Jurkat, Clone E6-1 (cell line): ENCODE measurements at regions not wholly inside any gene's neighbourhood (a gene's known extent, or its start where the extent isn't known, plus 50 kb on each side); places are given as distances from the start of the nearest gene placed in this dataset.

Source experiments
- DNase-seq: peaks from one replicate; pipeline ENCODE4 v3.0.0-alpha.2; 2011; ENCODE audit warnings: low read depth, low spot score
- H3K4me3 ChIP-seq: 2 replicates; pipeline ENCODE4 v1.5.1; 2011; ENCODE audit warnings: mild to moderate bottlenecking, low read length, control low read depth, moderate library complexity

GRCh38 chr1:18535391-18536210, 54.9 kb downstream of the KLHDC7A start:
- DNase-seq, result no peak
- H3K4me3 ChIP-seq, result no peak overlapping the region

- H3K4me3 ChIP-seq, result no peak overlapping the region
- DNase-seq, result no peak
Measured at GRCh38 chr1:18536356-18536755, 55.6 kb downstream of the KLHDC7A start.

- no peak overlapping the region for H3K4me3 ChIP-seq
- DNase-seq, result no peak
Measured at GRCh38 chr1:18536915-18537314, 56.2 kb downstream of the KLHDC7A start.

GRCh38 chr1:18537386-18538306, 56.9 kb downstream of the KLHDC7A start:
- DNase-seq, result no peak
- no peak overlapping the region for H3K4me3 ChIP-seq

DNA sequence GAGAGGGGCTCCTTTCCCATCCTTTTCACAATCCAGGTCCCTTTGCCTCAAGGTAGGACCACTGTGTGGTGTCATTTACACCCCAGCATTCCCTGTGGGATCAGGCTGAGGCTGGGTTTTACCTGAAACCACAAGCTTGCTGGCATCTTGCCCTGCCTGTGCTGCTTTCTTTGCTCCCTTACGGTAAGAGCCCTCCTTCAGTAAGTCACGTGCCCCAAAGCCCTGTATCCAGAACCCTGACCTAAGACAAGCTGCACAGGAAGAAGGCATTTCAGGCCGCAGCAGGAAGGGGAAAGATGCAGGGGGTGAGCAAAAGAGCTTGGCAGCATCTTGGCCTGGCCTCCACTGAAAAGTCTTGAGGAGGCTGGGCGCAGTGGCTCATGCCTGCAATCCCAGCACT, 58.4 kb downstream of the KLHDC7A start:
- no peak for DNase-seq
- no peak overlapping the region for H3K4me3 ChIP-seq

DNA sequence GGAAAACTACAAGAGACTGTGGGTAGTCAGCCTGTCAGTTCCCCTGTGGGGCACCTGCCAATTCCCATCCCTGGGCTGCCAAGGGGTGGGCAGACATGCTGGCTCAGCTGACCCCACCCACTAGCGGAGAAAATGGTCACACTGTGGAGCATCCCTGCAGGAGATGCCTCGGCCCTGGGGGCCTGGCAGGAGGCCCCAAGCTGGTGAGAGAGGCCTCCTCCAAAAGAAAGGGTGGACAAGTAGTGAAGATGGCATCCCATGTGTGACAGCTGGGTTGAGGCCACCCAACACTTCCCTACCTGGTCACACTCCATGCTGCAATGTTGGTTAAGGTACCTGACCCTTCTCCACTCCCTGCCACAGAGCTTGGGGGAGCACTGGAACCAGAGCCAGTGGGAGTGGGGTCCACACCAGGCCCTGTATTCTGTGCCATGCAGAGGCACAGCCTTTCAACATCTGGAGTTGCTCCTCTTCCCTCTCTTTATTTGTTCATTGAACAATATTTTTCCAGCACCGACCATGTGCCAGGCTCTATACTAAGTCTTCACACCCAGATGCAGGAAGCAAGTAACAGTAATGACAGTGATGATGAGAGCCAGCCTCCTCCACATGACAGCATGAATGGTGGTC, 59.5 kb downstream of the KLHDC7A start:
- H3K4me3 ChIP-seq, result no peak overlapping the region
- DNase-seq, result no peak

DNA sequence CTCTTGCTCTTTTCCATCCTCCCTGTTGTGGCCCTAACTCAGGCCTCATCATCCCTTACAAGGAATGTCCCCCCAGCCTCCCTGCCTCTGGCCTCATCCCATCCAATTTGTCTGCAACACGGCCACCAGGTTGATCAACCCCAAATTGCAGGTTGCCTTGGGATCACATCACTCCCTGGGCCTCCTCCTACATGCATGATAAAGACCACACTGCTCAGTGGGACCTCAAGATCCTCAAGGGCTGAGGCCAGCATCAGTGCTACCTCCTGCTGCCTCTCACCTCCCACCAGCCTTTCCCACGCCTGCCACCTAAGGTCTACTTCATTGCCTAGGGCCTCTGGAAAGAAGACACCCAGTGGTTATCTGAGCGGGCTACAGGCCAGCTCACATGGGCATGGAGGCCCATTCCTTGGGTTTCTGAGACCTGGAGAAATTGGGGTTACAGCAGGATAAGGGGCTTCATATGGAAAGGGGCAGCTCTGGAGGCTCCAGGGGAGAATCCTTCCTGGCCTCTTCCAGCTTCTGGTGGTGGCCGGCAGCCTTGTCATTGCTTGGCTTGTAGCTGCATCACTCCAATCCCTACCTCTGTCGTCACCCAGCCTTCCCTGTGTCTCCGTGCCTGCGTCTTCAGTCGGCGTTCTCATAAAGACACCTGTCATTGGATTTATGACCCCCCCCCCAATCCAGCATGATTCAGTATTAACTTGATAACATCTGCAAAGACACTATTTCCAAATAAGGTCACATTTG, 60.5 kb downstream of the KLHDC7A start:
- no peak for DNase-seq
- no peak overlapping the region for H3K4me3 ChIP-seq

DNA sequence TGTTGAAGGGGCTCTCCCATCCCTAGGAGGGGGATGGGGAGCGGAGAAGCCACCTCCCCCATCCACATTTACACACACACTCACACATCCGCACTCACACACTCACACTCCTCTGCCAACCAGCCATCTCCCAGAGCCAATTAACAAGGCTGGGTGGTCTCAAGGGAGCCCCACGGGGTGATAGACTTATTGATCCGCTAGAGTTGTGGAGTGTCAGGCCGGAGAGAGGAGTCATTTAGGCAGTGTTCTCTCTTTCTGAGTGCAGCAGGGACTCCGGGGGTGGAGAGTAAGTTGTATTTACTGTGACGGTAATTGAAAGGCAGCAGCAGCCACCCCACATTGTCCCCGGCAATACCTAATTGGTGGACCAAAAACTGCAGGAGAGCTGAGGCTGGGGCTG, 61.6 kb downstream of the KLHDC7A start:
- DNase-seq, result no peak
- H3K4me3 ChIP-seq, result no peak overlapping the region

DNA sequence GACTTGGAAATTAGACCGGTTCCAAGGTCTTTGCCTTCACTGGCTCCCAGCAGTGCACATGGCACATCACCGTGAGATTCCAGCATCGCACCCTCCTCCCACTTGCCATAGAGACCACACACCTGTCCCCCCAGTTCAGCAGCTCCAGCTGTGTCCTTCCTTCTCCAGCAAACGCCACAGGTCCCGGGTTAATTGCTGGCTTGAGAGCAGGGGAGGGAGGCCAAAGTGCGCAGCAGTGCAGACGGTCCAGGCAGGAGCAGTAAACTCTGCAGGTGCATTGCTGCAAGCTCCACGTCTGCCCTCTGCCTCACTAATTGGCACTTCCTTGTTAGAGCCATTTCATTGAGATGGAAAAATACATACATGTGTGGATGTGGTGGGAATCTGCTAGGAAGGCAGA, 65.3 kb downstream of the KLHDC7A start:
- DNase-seq, result no peak
- no peak overlapping the region for H3K4me3 ChIP-seq

DNA sequence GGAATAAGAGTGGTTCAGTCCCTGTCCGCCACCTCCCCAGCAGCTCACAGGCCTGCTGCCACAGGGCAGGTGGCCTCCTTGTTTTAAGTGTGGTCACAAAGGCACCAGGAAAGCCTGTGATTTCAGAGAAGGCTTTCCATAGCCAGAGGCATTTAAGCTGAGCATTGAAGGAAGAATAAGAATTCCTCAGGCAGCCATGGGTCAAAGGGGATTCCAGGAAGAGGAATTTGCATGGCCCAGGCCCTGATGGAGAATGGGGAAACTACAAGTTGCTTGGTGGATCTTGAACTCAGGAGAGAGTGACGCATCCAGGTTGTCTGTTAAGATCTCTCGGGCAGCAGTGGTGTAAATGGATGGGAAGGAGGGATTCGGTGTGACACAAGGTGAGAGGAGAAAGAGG, 66.7 kb downstream of the KLHDC7A start:
- no peak overlapping the region for H3K4me3 ChIP-seq
- DNase-seq, result no peak

DNA sequence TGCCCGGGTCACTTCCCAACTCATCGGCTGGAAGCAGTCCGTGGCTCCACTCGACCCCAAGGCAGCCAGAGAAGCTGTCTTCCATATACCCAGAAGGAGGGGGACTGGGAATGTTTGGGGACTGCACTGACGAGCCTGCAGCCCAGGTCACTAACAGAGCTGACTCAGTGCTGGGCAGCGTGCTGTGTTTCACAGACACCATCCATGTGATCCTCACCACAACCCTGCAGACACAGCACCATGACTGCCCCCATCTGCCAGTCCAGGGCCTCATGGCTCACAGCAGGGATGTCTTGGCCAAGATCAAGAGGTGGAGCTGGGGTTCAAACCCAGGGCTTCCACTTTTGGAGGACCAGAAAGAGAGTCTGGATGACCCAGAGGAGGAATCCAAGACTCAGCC, 67.9 kb downstream of the KLHDC7A start:
- no peak for DNase-seq
- H3K4me3 ChIP-seq, result no peak overlapping the region

- H3K4me3 ChIP-seq, result no peak overlapping the region
- DNase-seq, result no peak
Measured at GRCh38 chr1:18549106-18549505, 68.4 kb downstream of the KLHDC7A start.

DNA sequence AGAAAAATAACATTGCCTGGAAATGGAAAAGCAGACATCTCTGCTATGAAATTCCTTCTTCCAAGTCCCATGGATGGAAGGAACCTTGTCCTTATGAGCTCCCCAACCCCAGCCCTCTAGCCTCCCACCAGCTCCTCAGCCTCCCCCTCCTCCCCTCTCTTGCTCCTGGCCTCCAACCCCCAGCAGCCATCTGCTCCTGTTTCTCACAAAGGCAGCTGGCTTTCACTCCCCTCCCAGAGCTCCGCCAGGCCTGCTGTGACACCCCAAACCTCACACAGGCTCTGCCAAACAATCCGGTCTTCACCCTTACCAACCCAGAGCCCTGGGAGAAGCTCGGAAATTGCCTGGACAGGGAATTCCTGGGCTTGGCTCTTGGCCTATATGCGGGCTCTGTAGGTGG, 69.2 kb downstream of the KLHDC7A start:
- no peak for DNase-seq

GRCh38 chr1:18552631-18553030, 71.9 kb downstream of the KLHDC7A start:
- no peak for DNase-seq
- H3K4me3 ChIP-seq, result no peak overlapping the region

More for the DNA sequence above, 69.2 kb downstream of the KLHDC7A start:
- no peak overlapping the region for H3K4me3 ChIP-seq

DNA sequence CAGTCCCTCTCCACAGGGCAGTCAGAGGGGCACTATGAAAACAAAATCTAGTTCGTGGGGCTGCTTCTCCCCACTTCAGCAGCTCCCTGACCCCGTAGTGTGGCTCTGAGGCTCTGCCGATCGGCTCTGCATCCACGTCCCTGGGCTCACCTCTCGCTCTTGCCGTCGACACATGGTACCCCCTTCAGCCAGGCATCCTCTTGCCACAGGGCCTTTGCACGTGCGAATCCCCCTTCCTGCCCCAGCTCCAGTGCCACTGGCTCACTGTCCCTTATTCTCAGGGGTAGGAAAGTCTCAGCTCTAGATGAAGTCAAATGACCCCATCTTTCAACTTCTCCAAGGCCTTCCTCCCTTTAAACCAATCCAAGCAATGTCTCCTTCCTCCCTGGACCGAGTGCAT, 72.7 kb downstream of the KLHDC7A start:
- no peak for DNase-seq
- no peak overlapping the region for H3K4me3 ChIP-seq

DNA sequence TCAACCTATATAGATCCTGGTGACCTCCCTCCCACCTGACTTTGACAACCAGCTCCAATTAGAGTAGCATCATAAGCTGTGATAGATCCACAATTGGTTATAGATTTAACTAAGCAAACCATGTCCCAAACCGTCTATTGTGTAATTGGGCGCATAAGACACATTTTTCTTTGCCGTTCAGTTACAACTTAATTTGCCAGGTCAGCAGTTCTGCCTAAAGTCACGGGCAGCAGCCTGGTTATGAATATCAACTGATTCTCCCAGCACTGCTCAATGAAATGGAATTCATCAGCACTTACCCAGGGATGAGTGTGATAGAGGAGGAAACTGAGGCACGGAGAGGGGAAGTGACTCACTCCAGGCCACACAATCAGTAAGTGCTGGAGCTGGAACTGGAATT, 73.4 kb downstream of the KLHDC7A start:
- no peak for DNase-seq
- H3K4me3 ChIP-seq, result no peak overlapping the region

GRCh38 chr1:18554597-18554996, 73.9 kb downstream of the KLHDC7A start:
- DNase-seq, result no peak

DNA sequence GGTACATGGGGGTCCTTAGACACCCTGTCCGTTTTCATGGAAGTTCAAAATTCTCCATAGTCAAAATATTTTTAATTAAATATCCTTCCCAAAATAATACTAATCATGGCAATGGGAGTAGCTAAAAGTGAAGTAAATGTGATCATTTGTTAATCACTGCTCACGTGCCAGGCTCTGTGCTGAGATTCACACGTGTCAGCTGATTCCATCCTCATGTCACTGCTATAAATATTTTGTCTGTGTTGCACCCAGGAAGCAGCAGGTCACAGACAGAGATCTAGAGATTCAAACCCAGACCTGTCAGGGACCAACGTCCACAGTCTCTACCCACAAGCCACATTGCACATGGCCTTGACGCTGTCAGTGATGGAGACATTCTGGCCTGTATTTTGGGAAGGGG, 74.3 kb downstream of the KLHDC7A start:
- no peak overlapping the region for H3K4me3 ChIP-seq
- no peak for DNase-seq

More at GRCh38 chr1:18554597-18554996, 73.9 kb downstream of the KLHDC7A start:
- H3K4me3 ChIP-seq, result no peak overlapping the region

DNA sequence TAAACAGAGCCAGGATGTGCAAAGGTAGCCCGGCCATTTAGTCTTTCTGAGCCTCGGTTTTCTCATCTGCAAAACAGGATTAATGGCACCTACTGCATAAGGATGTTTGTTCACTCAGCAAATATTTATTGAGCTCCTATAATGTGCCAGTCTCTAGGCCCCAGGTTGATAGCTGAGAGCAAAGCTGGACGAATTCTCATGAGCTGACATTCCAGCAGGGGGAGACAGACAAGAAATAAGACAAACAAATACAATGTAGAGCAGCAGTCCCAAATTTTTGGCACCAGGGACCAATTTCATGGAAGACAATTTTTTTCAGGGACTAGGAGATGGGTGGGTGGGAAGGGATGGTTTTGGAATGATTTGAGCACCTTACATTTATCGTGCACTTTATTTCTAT, 74.3 kb upstream of the PAX7 start:
- DNase-seq, result peak; percentile 17

More for the DNA sequence above, 74.3 kb upstream of the PAX7 start:
- H3K4me3 ChIP-seq, result no peak overlapping the region
